ENCODE measurements at regions not wholly inside any gene's neighbourhood (a gene's known extent, or its start where the extent isn't known, plus 50 kb on each side); places are given as distances from the start of the nearest gene placed in this dataset.

DNA sequence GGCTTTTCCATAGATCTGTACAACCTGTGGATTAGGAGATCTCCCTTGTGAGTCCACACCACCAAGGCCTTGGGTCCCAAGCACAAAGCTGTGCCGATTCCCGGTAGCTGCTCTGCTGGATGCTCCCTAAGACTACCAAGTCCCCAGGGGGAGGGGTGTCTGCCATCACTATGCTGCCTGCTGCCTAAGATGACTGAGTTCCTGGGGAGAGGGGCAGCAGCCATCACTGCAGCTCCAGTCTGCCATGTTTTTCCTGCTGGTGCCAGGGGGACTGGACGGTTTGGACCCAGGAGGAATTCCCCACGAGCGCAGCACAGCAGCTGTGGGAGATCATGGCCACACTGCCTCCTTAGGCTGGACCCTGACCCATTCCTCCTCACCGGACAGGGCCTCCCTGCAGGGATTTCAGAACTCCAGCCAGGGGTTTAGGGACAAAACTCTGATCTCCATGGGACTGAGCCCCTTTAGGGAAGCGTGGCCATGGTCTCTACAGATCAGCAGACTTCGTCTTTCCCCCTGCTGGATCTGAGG is 1049.8 kb downstream of the SORCS1 start:
- TF ChIP-seq, protein P1, sequence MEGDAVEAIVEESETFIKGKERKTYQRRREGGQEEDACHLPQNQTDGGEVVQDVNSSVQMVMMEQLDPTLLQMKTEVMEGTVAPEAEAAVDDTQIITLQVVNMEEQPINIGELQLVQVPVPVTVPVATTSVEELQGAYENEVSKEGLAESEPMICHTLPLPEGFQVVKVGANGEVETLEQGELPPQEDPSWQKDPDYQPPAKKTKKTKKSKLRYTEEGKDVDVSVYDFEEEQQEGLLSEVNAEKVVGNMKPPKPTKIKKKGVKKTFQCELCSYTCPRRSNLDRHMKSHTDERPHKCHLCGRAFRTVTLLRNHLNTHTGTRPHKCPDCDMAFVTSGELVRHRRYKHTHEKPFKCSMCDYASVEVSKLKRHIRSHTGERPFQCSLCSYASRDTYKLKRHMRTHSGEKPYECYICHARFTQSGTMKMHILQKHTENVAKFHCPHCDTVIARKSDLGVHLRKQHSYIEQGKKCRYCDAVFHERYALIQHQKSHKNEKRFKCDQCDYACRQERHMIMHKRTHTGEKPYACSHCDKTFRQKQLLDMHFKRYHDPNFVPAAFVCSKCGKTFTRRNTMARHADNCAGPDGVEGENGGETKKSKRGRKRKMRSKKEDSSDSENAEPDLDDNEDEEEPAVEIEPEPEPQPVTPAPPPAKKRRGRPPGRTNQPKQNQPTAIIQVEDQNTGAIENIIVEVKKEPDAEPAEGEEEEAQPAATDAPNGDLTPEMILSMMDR (IDR thresholded peaks at IDR 0.05), result no peak
- no peak for TF ChIP-seq TCF7 (CRISPR knock-in tag; IDR thresholded peaks at IDR 0.05; ENCODE audit: low read depth)
- TF ChIP-seq, protein P2, sequence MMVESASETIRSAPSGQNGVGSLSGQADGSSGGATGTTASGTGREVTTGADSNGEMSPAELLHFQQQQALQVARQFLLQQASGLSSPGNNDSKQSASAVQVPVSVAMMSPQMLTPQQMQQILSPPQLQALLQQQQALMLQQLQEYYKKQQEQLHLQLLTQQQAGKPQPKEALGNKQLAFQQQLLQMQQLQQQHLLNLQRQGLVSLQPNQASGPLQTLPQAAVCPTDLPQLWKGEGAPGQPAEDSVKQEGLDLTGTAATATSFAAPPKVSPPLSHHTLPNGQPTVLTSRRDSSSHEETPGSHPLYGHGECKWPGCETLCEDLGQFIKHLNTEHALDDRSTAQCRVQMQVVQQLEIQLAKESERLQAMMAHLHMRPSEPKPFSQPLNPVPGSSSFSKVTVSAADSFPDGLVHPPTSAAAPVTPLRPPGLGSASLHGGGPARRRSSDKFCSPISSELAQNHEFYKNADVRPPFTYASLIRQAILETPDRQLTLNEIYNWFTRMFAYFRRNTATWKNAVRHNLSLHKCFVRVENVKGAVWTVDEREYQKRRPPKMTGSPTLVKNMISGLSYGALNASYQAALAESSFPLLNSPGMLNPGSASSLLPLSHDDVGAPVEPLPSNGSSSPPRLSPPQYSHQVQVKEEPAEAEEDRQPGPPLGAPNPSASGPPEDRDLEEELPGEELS (CRISPR knock-in tag; IDR thresholded peaks at IDR 0.05), result no peak
- no peak for TF ChIP-seq FOXJ3 (CRISPR knock-in tag; IDR thresholded peaks at IDR 0.05; ENCODE audit: borderline replicate concordance)
- TF ChIP-seq, protein P3, sequence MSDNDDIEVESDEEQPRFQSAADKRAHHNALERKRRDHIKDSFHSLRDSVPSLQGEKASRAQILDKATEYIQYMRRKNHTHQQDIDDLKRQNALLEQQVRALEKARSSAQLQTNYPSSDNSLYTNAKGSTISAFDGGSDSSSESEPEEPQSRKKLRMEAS (CRISPR knock-in tag; IDR thresholded peaks at IDR 0.05), result no peak
- no peak for TF ChIP-seq ZNF138 (CRISPR knock-in tag; conservative IDR thresholded peaks at IDR 0.05)
- no peak for TF ChIP-seq GTF2I (CRISPR knock-in tag; conservative IDR thresholded peaks at IDR 0.05)
- TF ChIP-seq, protein P4, sequence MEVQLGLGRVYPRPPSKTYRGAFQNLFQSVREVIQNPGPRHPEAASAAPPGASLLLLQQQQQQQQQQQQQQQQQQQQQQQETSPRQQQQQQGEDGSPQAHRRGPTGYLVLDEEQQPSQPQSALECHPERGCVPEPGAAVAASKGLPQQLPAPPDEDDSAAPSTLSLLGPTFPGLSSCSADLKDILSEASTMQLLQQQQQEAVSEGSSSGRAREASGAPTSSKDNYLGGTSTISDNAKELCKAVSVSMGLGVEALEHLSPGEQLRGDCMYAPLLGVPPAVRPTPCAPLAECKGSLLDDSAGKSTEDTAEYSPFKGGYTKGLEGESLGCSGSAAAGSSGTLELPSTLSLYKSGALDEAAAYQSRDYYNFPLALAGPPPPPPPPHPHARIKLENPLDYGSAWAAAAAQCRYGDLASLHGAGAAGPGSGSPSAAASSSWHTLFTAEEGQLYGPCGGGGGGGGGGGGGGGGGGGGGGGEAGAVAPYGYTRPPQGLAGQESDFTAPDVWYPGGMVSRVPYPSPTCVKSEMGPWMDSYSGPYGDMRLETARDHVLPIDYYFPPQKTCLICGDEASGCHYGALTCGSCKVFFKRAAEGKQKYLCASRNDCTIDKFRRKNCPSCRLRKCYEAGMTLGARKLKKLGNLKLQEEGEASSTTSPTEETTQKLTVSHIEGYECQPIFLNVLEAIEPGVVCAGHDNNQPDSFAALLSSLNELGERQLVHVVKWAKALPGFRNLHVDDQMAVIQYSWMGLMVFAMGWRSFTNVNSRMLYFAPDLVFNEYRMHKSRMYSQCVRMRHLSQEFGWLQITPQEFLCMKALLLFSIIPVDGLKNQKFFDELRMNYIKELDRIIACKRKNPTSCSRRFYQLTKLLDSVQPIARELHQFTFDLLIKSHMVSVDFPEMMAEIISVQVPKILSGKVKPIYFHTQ (CRISPR knock-in tag; IDR thresholded peaks at IDR 0.05), result no peak
